ENCODE measurements at regions not wholly inside any gene's neighbourhood (a gene's known extent, or its start where the extent isn't known, plus 50 kb on each side); places are given as distances from the start of the nearest gene placed in this dataset.
"Not testable (repeated sequence)": the region's sequence is repeated elsewhere in the genome, so short reads cannot be mapped to it uniquely, and the experiment has no call there.

DNA sequence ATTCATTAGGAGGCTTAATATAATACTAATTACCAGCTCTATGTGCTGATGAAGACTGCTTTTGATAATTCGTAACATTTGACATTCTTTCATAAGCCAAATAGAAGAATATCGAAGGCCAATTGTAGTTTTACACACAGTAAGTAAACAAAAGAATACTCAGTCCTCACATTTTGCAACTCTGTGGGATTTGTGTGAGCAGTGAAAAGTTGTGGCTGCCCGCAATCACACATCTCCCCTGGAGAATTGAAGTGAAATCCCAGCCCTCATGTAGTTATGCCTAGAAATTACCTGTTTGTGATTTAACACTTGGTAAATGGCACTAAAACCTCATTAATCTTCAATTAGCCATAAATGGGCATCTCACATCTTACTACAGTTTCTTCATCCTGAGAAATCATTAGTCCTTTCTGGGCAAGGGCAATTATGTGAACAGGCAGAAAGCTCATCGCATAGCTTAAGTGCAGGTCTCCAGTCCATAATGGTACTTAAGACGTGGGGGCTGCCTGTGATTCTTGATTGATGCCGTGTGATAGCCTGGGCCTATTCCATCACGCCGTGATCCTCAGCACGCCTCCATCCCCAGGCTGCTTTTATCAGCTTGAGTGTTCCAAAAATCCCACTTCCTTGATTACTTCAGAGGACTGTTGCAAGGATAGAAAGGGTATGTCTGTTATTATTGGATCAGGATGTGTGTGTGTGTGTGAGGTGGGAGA is 97.9 kb upstream of the METTL14 start:
- Histone ChIP-seq H2AFZ (no peak overlapping the region), H3K9me3 (ENCODE audit: insufficient read depth, low read depth) (no peaks in the 10 kb centered on the region), H3F3A (ENCODE audit: insufficient read depth, low read depth) (no peaks in the 10 kb centered on the region), H3K9me2 (ENCODE audit: insufficient read depth) (no peaks in the 10 kb centered on the region), H3K4me1 (replicated peaks; ENCODE audit: insufficient read depth) (peaks cover 11% of the 10 kb centered on the region; the same call in 1 of the 2 replicates), H3K79me2 (ENCODE audit: low read depth) (peaks cover 5% of the 10 kb centered on the region; the same call in 1 of the 2 replicates), H3K4me3 (no peak overlapping the region), H3K36me3 (ENCODE audit: low read depth) (no peaks in the 10 kb centered on the region), H3K4me2 (no peak overlapping the region), H3K27ac (no peak overlapping the region), H4K20me1 (ENCODE audit: insufficient read depth) (no peaks in the 10 kb centered on the region), H3K27me3 (ENCODE audit: insufficient read depth, low read depth) (no peaks in the 10 kb centered on the region; the same call in 1 of the 2 replicates)
- ChIA-PET CTCF (no interaction called here), POLR2A (ENCODE audit: unreplicated experiment) (no interaction called here)
- intact Hi-C loops (cut with micrococcal nuclease; ENCODE audit: unreplicated experiment), result no loop called here
- TF ChIP-seq, protein P1, sequence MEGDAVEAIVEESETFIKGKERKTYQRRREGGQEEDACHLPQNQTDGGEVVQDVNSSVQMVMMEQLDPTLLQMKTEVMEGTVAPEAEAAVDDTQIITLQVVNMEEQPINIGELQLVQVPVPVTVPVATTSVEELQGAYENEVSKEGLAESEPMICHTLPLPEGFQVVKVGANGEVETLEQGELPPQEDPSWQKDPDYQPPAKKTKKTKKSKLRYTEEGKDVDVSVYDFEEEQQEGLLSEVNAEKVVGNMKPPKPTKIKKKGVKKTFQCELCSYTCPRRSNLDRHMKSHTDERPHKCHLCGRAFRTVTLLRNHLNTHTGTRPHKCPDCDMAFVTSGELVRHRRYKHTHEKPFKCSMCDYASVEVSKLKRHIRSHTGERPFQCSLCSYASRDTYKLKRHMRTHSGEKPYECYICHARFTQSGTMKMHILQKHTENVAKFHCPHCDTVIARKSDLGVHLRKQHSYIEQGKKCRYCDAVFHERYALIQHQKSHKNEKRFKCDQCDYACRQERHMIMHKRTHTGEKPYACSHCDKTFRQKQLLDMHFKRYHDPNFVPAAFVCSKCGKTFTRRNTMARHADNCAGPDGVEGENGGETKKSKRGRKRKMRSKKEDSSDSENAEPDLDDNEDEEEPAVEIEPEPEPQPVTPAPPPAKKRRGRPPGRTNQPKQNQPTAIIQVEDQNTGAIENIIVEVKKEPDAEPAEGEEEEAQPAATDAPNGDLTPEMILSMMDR (conservative IDR thresholded peaks at IDR 0.05), result no peak
- TF ChIP-seq EZH2 (IDR thresholded peaks at IDR 0.05; ENCODE audit: low read depth), result no peak
- no TSS peak for BruUV-seq (replicated peaks)
- DNase-seq, result no peak

GRCh38 chr4:118587946-118588345 is 97.2 kb upstream of the METTL14 start:
- ChIA-PET CTCF (no interaction called here), POLR2A (ENCODE audit: unreplicated experiment) (no interaction called here)
- H4K20me1 ChIP-seq (ENCODE audit: insufficient read depth), result no peaks in the 10 kb centered on the region
- TF ChIP-seq, protein P1 (conservative IDR thresholded peaks at IDR 0.05), result no peak
- TF ChIP-seq EZH2 (IDR thresholded peaks at IDR 0.05; ENCODE audit: low read depth), result no peak
- no peak for DNase-seq
- H3K36me3 ChIP-seq (ENCODE audit: low read depth), result no peaks in the 10 kb centered on the region
- no peaks in the 10 kb centered on the region; the same call in 1 of the 2 replicates for H3K27me3 ChIP-seq (ENCODE audit: insufficient read depth, low read depth)
- H3F3A ChIP-seq (ENCODE audit: insufficient read depth, low read depth), result no peaks in the 10 kb centered on the region
- BruUV-seq (replicated peaks), result no TSS peak
- intact Hi-C loops (cut with micrococcal nuclease; ENCODE audit: unreplicated experiment), result no loop called here
- H2AFZ ChIP-seq, result no peak overlapping the region
- H3K9me2 ChIP-seq (ENCODE audit: insufficient read depth), result no peaks in the 10 kb centered on the region
- no peak overlapping the region for H3K4me2 ChIP-seq
- H3K27ac ChIP-seq, result no peak overlapping the region
- H3K4me1 ChIP-seq (replicated peaks; ENCODE audit: insufficient read depth), result peaks cover 11% of the 10 kb centered on the region; the same call in 1 of the 2 replicates
- no peak overlapping the region for H3K4me3 ChIP-seq
- H3K79me2 ChIP-seq (ENCODE audit: low read depth), result peaks cover 10% of the 10 kb centered on the region; the same call in 1 of the 2 replicates
- no peaks in the 10 kb centered on the region for H3K9me3 ChIP-seq (ENCODE audit: insufficient read depth, low read depth)

- Histone ChIP-seq H3K4me1 (replicated peaks; ENCODE audit: insufficient read depth) (peaks cover 11% of the 10 kb centered on the region; the same call in 1 of the 2 replicates), H3K4me2 (no peak overlapping the region), H3K9me2 (ENCODE audit: insufficient read depth) (no peaks in the 10 kb centered on the region), H4K20me1 (ENCODE audit: insufficient read depth) (no peaks in the 10 kb centered on the region), H3K36me3 (ENCODE audit: low read depth) (no peaks in the 10 kb centered on the region), H3K9me3 (ENCODE audit: insufficient read depth, low read depth) (no peaks in the 10 kb centered on the region), H3K27me3 (ENCODE audit: insufficient read depth, low read depth) (no peaks in the 10 kb centered on the region; the same call in 1 of the 2 replicates), H3K79me2 (ENCODE audit: low read depth) (peaks cover 10% of the 10 kb centered on the region; the same call in 1 of the 2 replicates), H3K4me3 (no peak overlapping the region), H2AFZ (no peak overlapping the region), H3F3A (ENCODE audit: insufficient read depth, low read depth) (no peaks in the 10 kb centered on the region), H3K27ac (no peak overlapping the region)
- POLR2A ChIA-PET (ENCODE audit: unreplicated experiment), result interaction anchor here (0.6 kb wide), 1 partner anchor 200 kb away, joined by 3 read pairs; no protein-coding TSS in a partner anchor
- CTCF ChIA-PET, result no interaction called here
- intact Hi-C loops (cut with micrococcal nuclease; ENCODE audit: unreplicated experiment), result no loop called here
- TF ChIP-seq, protein P1 (conservative IDR thresholded peaks at IDR 0.05), result no peak
- no peak for TF ChIP-seq EZH2 (IDR thresholded peaks at IDR 0.05; ENCODE audit: low read depth)
- BruUV-seq (replicated peaks), result no TSS peak
- no peak for DNase-seq
These were observed 95.6 kb upstream of the METTL14 start for GRCh38 chr4:118589471-118590055.

DNA sequence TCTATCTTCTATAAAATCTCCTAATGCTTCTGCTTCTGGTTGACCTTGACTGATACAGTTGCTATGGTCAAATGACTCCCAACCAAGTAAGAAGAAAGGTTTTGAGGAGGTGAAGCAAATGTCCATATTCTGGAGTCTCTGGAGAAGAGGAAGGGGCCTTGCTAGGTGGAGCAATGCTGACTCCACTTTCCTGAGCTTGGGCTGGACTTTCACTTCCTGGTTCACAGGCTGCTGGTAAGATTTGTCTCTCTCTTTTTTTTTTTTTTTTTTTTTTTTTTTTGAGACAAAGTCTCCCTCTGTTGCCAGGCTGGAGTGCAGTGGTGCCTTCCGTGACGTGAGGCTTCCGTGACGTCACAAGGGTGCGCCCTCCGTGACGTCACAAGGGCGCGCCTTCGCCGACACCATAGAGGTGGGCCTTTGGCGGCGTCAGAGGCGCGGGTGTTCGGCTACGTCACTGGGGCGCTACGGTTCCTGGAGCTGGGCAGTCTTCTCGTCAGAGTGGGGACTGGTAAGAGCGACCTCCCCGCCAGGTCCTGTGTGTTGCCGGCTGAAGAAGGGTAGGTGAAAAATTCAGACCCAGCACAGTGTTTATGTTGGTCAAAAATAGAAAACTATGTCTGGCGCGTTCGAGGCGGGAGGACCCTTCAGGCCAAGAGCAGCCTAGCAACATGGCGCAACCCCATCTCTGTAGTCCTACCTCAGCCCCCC is 93.7 kb upstream of the METTL14 start:
- CTCF ChIA-PET, result interaction anchor here (0.7 kb wide), 1 partner anchor 92 kb away, joined by 17 read pairs; no protein-coding TSS in a partner anchor
- H3K9me3 ChIP-seq (ENCODE audit: insufficient read depth, low read depth); H4K20me1 ChIP-seq (ENCODE audit: insufficient read depth); POLR2A ChIA-PET (ENCODE audit: unreplicated experiment); intact Hi-C loops (cut with micrococcal nuclease; ENCODE audit: unreplicated experiment); H3K27me3 ChIP-seq (ENCODE audit: insufficient read depth, low read depth); H3F3A ChIP-seq (ENCODE audit: insufficient read depth, low read depth); H3K4me1 ChIP-seq (replicated peaks; ENCODE audit: insufficient read depth); H3K9me2 ChIP-seq (ENCODE audit: insufficient read depth); H3K36me3 ChIP-seq (ENCODE audit: low read depth); BruUV-seq (replicated peaks): not testable (repeated sequence)
- peak overlapping the region; percentile 57 for H3K4me3 ChIP-seq
- H3K27ac ChIP-seq, result peak overlapping the region; percentile 86
- peak overlapping the region; percentile 74 for H3K4me2 ChIP-seq
- H3K79me2 ChIP-seq (ENCODE audit: low read depth), result peaks cover 10% of the 10 kb centered on the region; the same call in 1 of the 2 replicates
- peak; percentile 83 to 91 for DNase-seq
- peak overlapping the region; percentile 94 for H2AFZ ChIP-seq

DNA sequence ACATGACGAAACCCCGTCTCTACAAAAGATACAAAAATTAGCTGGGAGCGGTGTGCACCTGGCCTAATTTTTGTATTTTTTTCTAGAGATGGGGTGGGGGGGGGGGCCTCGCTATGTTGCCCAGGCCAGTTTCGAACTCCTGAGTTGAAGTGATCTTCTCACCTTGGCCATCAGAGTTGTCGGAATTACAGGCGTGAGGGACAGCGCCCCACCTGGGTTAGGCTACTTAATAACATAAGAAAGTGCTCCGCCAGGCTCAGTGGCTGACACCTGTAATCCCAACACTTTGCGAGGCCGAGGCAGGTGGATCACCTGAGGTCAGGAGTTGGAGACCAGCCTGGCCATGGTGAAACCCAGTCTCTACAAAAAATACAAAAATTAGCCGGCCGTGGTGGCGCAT is 92.9 kb upstream of the METTL14 start:
- Histone ChIP-seq H3K4me2 (peak overlapping the region; percentile 74), H3K79me2 (ENCODE audit: low read depth) (peaks cover 10% of the 10 kb centered on the region; the same call in 1 of the 2 replicates), H3K4me3 (peak overlapping the region; percentile 57)
- BruUV-seq (replicated peaks); DNase-seq; CTCF ChIA-PET; H3F3A ChIP-seq (ENCODE audit: insufficient read depth, low read depth); H3K9me2 ChIP-seq (ENCODE audit: insufficient read depth); POLR2A ChIA-PET (ENCODE audit: unreplicated experiment); intact Hi-C loops (cut with micrococcal nuclease; ENCODE audit: unreplicated experiment); H3K27me3 ChIP-seq (ENCODE audit: insufficient read depth, low read depth); H4K20me1 ChIP-seq (ENCODE audit: insufficient read depth); H3K9me3 ChIP-seq (ENCODE audit: insufficient read depth, low read depth); H3K4me1 ChIP-seq (replicated peaks; ENCODE audit: insufficient read depth); H2AFZ ChIP-seq; H3K27ac ChIP-seq; H3K36me3 ChIP-seq (ENCODE audit: low read depth): not testable (repeated sequence)

Measured in PC-9 (cell line).